Lung (tissue), 11 donors: ENCODE measurements at regions not wholly inside any gene's neighbourhood (a gene's known extent, or its start where the extent isn't known, plus 50 kb on each side); places are given as distances from the start of the nearest gene placed in this dataset.
A peak's percentile ranks its signal among the peaks of the same experiment; 100 is the strongest.

Source experiments
- ATAC-seq: fragments of 200-7000 bp; cut with Tn5 transposase; one replicate; pipeline ENCODE4 v1.9.1; 2020; ENCODE audit warnings: moderate number of reproducible peaks; ENCODE audit not compliant: insufficient read depth, low FRiP score
- DNase-seq, 3 donors: peaks; one replicate each; pipeline ENCODE4 v3.0.0-alpha.2; 2013 to 2017
- H3K27ac ChIP-seq, 2 donors: one replicate each; pipeline ENCODE4 v1.5.1; 2013; ENCODE audit warnings: mild to moderate bottlenecking in 2 of 2, moderate library complexity in 2 of 2, control low read depth in 1 of 2, inconsistent platforms in 1 of 2, low read depth in 1 of 2, low read length in 1 of 2
- H3K27me3 ChIP-seq, 3 donors: one replicate each; pipeline ENCODE4 v1.5.1; 2013; ENCODE audit warnings: low read length in 2 of 3; ENCODE audit not compliant: control insufficient read depth in 3 of 3, insufficient read depth in 3 of 3
- H3K36me3 ChIP-seq, 4 donors: one replicate each; pipeline ENCODE4 v1.5.1; 2013; ENCODE audit warnings: low read length in 4 of 4, mild to moderate bottlenecking in 1 of 4, moderate library complexity in 1 of 4; ENCODE audit not compliant: control insufficient read depth in 4 of 4, insufficient read depth in 4 of 4
- H3K4me1 ChIP-seq, 5 donors: one replicate each; pipeline ENCODE4 v1.5.1; 2013; ENCODE audit warnings: low read length in 5 of 5, mild to moderate bottlenecking in 2 of 5, moderate library complexity in 1 of 5; ENCODE audit not compliant: control insufficient read depth in 5 of 5, insufficient read depth in 5 of 5
- H3K4me3 ChIP-seq: one replicate; pipeline ENCODE4 v1.5.1; 2013; ENCODE audit warnings: mild to moderate bottlenecking, control low read depth, moderate library complexity
- H3K9ac ChIP-seq, 2 donors: one replicate each; pipeline ENCODE4 v1.5.1; 2013; ENCODE audit warnings: low read length in 2 of 2, control low read depth in 1 of 2; ENCODE audit not compliant: insufficient read depth in 1 of 2
- H3K9me3 ChIP-seq, 4 donors: one replicate each; pipeline ENCODE4 v1.5.1; 2013; ENCODE audit warnings: low read length in 3 of 4, mild to moderate bottlenecking in 1 of 4, moderate library complexity in 1 of 4; ENCODE audit not compliant: control insufficient read depth in 4 of 4, insufficient read depth in 3 of 4
- CTCF ChIP-seq: IDR thresholded peaks from 2 replicates; pipeline ENCODE4 v1.5.1; 2012; ENCODE audit warnings: mild to moderate bottlenecking; ENCODE audit errors: control extremely low read depth, extremely low read depth
- WGBS, 2 donors: extraction: QIAGEN DNeasy Blood & Tissue Kit; methylation state at CpG; one replicate each; pipeline ENCODE4 v1.1.7; 2013; 5-methylcytosine and 5-hydroxymethylcytosine counted together
- donor health status: control.
- donor health status: control.
- donor health status: Bipolar disorder and iron deficiency.
- donor health status: healthy.
- donor health status: DM: yes; HTN: yes; CAD: no.

GRCh38 chr1:4509206-4509605, 145.2 kb upstream of the AJAP1 start:
- no peak for DNase-seq
- Histone ChIP-seq H3K27me3 (peaks cover 0 to 9% (median 0%) of the 10 kb centered on the region in 3 donors), H3K27ac (no peak overlapping the region), H3K4me3 (no peak overlapping the region), H3K9me3 (no peaks in the 10 kb centered on the region), H3K4me1 (peaks cover 0 to 31% (median 0%) of the 10 kb centered on the region in 5 donors), H3K9ac (no peak overlapping the region), H3K36me3 (no peaks in the 10 kb centered on the region)
- no peak for TF ChIP-seq CTCF
- WGBS, 2 donors = 47 to 52% methylated on average over 8 of the region's 8 CpGs
- no peak for ATAC-seq

GRCh38 chr1:4510276-4510691, 144.1 kb upstream of the AJAP1 start:
- TF ChIP-seq CTCF = no peak
- peaks cover 0 to 31% (median 0%) of the 10 kb centered on the region in 5 donors for H3K4me1 ChIP-seq
- DNase-seq = no peak
- no peak overlapping the region for H3K4me3 ChIP-seq
- no peak for ATAC-seq
- no peaks in the 10 kb centered on the region for H3K36me3 ChIP-seq
- peaks cover 0 to 3% (median 0%) of the 10 kb centered on the region in 3 donors for H3K27me3 ChIP-seq
- H3K27ac ChIP-seq = no peak overlapping the region
- no peaks in the 10 kb centered on the region for H3K9me3 ChIP-seq
- H3K9ac ChIP-seq = no peak overlapping the region
- WGBS, 2 donors = 70 to 72% methylated on average over 4 of the region's 4 CpGs

GRCh38 chr1:4511374-4511773, 143.0 kb upstream of the AJAP1 start:
- ATAC-seq (no peak), DNase-seq (no peak)
- Histone ChIP-seq H3K9me3 (no peaks in the 10 kb centered on the region), H3K4me1 (peaks cover 0 to 31% (median 0%) of the 10 kb centered on the region in 5 donors), H3K9ac (no peak overlapping the region), H3K27me3 (peaks cover 0 to 2% (median 0%) of the 10 kb centered on the region in 3 donors), H3K4me3 (no peak overlapping the region), H3K27ac (no peak overlapping the region), H3K36me3 (no peaks in the 10 kb centered on the region)
- WGBS, 2 donors = 89 to 90% methylated on average over 13 of the region's 13 CpGs
- no peak for TF ChIP-seq CTCF

- WGBS, 2 donors = 49 to 55% methylated on average over 6 of the region's 6 CpGs
- peak; percentile 89 to 97 (median 96) for DNase-seq
These were observed 141.8 kb upstream of the AJAP1 start for GRCh38 chr1:4512636-4513035.

More at GRCh38 chr1:4512636-4513035, 141.8 kb upstream of the AJAP1 start:
- H3K36me3 ChIP-seq = no peaks in the 10 kb centered on the region
- no peak overlapping the region for H3K4me3 ChIP-seq
- no peak for TF ChIP-seq CTCF
- peaks cover 0 to 31% (median 0%) of the 10 kb centered on the region in 5 donors for H3K4me1 ChIP-seq
- no peak overlapping the region for H3K27ac ChIP-seq
- H3K9ac ChIP-seq = no peak overlapping the region
- H3K9me3 ChIP-seq = peaks cover 0 to 1% (median 0%) of the 10 kb centered on the region in 4 donors
- peaks cover 0 to 11% (median 7%) of the 10 kb centered on the region in 3 donors for H3K27me3 ChIP-seq
- no peak for ATAC-seq
